HFFc6 (cell line): ENCODE measurements at regions not wholly inside any gene's neighbourhood (a gene's known extent, or its start where the extent isn't known, plus 50 kb on each side); places are given as distances from the start of the nearest gene placed in this dataset.
"Not testable (repeated sequence)": the region's sequence is repeated elsewhere in the genome, so short reads cannot be mapped to it uniquely, and the experiment has no call there.

ENCODE experiments used
- DNase-seq: peaks from one replicate; pipeline ENCODE4 v3.0.0-alpha.2; 2018
- H3K27ac Mint-ChIP-seq: 2 replicates; pipeline ENCODE4 v1.8.0; 2020; ENCODE audit warnings: mild to moderate bottlenecking, mixed read lengths
- H3K27me3 Mint-ChIP-seq: 2 replicates; pipeline ENCODE4 v1.8.0; 2021; ENCODE audit warnings: mild to moderate bottlenecking, moderate library complexity, mixed read lengths; ENCODE audit not compliant: insufficient read depth
- H3K36me3 Mint-ChIP-seq: 2 replicates; pipeline ENCODE4 v1.8.0; 2021; ENCODE audit warnings: low read depth, mixed read lengths
- H3K4me1 Mint-ChIP-seq: 2 replicates; pipeline ENCODE4 v1.8.0; 2020; ENCODE audit warnings: low read depth, mixed read lengths
- H3K4me3 Mint-ChIP-seq: 2 replicates; pipeline ENCODE4 v1.8.0; 2020; ENCODE audit warnings: mild to moderate bottlenecking, moderate library complexity, mixed read lengths
- H3K9me3 Mint-ChIP-seq: 2 replicates; pipeline ENCODE4 v1.8.0; 2020; ENCODE audit warnings: mild to moderate bottlenecking, mixed read lengths
- CTCF ChIP-seq: fragments of 200-600 bp; sonication (generic); IDR thresholded peaks from 2 replicates; pipeline ENCODE4 v1.5.0; 2021; ENCODE audit warnings: antibody characterized with exemption, mild to moderate bottlenecking

- Mint-ChIP-seq H3K27me3 (peaks cover 2% of the 10 kb centered on the region; the same call in 1 of the 2 replicates), H3K9me3 (peaks cover 20% of the 10 kb centered on the region), H3K27ac (no peak overlapping the region), H3K4me3 (no peak overlapping the region), H3K36me3 (no peaks in the 10 kb centered on the region; the same call in 1 of the 2 replicates), H3K4me1 (no peaks in the 10 kb centered on the region)
- TF ChIP-seq CTCF: no peak
- no peak for DNase-seq
Measured at GRCh38 chr20:12113468-12114371, 196.0 kb downstream of the BTBD3 start.

- not testable (repeated sequence) for H3K27me3 Mint-ChIP-seq, H3K4me1 Mint-ChIP-seq, H3K27ac Mint-ChIP-seq, DNase-seq, H3K36me3 Mint-ChIP-seq, H3K9me3 Mint-ChIP-seq, H3K4me3 Mint-ChIP-seq
Measured at GRCh38 chr20:12129114-12129513, 211.4 kb downstream of the BTBD3 start.

GRCh38 chr20:12129532-12129931 is 211.8 kb downstream of the BTBD3 start:
- H3K4me3 Mint-ChIP-seq, H3K27me3 Mint-ChIP-seq: not testable (repeated sequence)

GRCh38 chr20:12130781-12131180 is 213.1 kb downstream of the BTBD3 start:
- Mint-ChIP-seq H3K4me1 (no peaks in the 10 kb centered on the region), H3K27ac (no peak overlapping the region), H3K27me3 (no peaks in the 10 kb centered on the region), H3K9me3 (peaks cover 13% of the 10 kb centered on the region), H3K36me3 (no peaks in the 10 kb centered on the region), H3K4me3 (no peak overlapping the region)
- TF ChIP-seq CTCF: no peak
- DNase-seq: no peak

More at GRCh38 chr20:12129532-12129931, 211.8 kb downstream of the BTBD3 start:
- not testable (repeated sequence) for H3K9me3 Mint-ChIP-seq, H3K27ac Mint-ChIP-seq, DNase-seq, H3K36me3 Mint-ChIP-seq, H3K4me1 Mint-ChIP-seq

GRCh38 chr20:12133553-12133952 is 215.9 kb downstream of the BTBD3 start:
- Mint-ChIP-seq H3K9me3 (peaks cover 22% of the 10 kb centered on the region), H3K27me3 (no peaks in the 10 kb centered on the region), H3K27ac (no peak overlapping the region), H3K4me1 (no peaks in the 10 kb centered on the region), H3K36me3 (no peaks in the 10 kb centered on the region), H3K4me3 (no peak overlapping the region)
- TF ChIP-seq CTCF: no peak
- DNase-seq: no peak

- H3K27ac Mint-ChIP-seq, H3K27me3 Mint-ChIP-seq, DNase-seq, H3K4me3 Mint-ChIP-seq, H3K36me3 Mint-ChIP-seq, H3K4me1 Mint-ChIP-seq: not testable (repeated sequence)
- peaks cover 52% of the 10 kb centered on the region for H3K9me3 Mint-ChIP-seq
Measured at GRCh38 chr20:12145951-12146350, 228.3 kb downstream of the BTBD3 start.

GRCh38 chr20:12152996-12153395 is 235.3 kb downstream of the BTBD3 start:
- DNase-seq: no peak
- no peaks in the 10 kb centered on the region for H3K4me1 Mint-ChIP-seq
- H3K36me3 Mint-ChIP-seq: no peaks in the 10 kb centered on the region
- TF ChIP-seq CTCF: no peak
- H3K9me3 Mint-ChIP-seq: peaks cover 23% of the 10 kb centered on the region
- no peaks in the 10 kb centered on the region for H3K27me3 Mint-ChIP-seq
- H3K4me3 Mint-ChIP-seq: no peak overlapping the region
- H3K27ac Mint-ChIP-seq: no peak overlapping the region
